GM23248 (cell line): ENCODE measurements at regions not wholly inside any gene's neighbourhood (a gene's known extent, or its start where the extent isn't known, plus 50 kb on each side); places are given as distances from the start of the nearest gene placed in this dataset.

Experiments used
- EZH2 ChIP-seq: fragments of 200-600 bp; sonication (generic); IDR thresholded peaks from 2 replicates; pipeline ENCODE4 v1.6.1; 2018; ENCODE audit warnings: antibody characterized with exemption, mild to moderate bottlenecking; ENCODE audit not compliant: insufficient read depth, poor library complexity, severe bottlenecking
- EZH2phosphoT487 ChIP-seq: fragments of 200-600 bp; sonication (generic); IDR thresholded peaks from 2 replicates; pipeline ENCODE4 v1.6.1; 2018; ENCODE audit warnings: antibody characterized with exemption, moderate library complexity, mild to moderate bottlenecking, low read depth; ENCODE audit not compliant: insufficient read depth

- TF ChIP-seq EZH2, result no peak
- TF ChIP-seq EZH2phosphoT487, result no peak
Measured at GRCh38 chr6:7675353-7675945, 50.5 kb upstream of the BMP6 start.
